G401 (cell line): ENCODE measurements at regions not wholly inside any gene's neighbourhood (a gene's known extent, or its start where the extent isn't known, plus 50 kb on each side); places are given as distances from the start of the nearest gene placed in this dataset.
"Not testable (repeated sequence)": the region's sequence is repeated elsewhere in the genome, so short reads cannot be mapped to it uniquely, and the experiment has no call there.

ENCODE experiments used
- DNase-seq: peaks from one replicate; pipeline ENCODE4 v3.0.0-alpha.2; 2015; ENCODE audit warnings: low spot score
- in situ Hi-C: cut with HindIII; loops from 2 replicates; pipeline ENCODE4 v1.10.0; 2016; ENCODE audit warnings: low sequenced_read_pairs, mixed read lengths

DNA sequence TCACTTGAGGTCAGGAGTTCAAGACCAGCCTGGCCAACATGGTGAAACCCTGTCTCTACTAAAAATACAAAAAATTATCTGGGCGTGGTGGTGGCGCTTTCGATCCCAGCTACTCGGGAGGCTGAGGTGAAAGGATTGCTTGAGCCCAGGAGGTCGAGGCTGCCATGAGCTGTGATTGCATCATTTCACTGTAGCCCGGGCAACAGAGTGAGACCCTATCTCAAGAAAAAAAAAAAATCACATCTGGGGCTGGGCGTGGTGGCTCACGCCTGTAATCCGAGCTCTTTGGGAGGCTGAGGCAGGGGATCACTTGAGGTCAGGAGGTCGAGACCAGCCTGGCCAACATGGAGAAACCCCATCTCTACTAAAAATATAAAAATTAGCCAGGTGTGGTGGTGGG is 187.8 kb downstream of the FAM43A start:
- in situ Hi-C loops, DNase-seq: not testable (repeated sequence)

DNA sequence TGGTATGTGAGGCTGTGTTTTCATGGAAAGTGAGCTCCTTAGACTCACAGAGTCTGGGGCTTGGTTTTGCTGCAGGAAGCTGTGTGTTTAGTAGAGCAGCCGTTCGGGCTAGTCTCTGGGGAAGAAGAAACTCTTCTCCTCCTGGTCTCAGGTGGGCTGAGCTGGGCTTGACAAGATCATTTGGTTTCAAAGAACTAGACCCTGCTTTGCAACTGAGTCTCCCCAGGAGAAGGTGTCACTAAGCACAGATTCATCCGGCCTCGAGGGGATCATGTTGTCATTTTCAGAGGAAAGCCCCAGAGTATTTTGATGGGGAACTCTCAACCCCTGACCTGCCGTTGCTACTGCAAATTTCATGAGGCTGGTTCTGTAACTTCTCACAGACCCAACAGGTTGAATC is 188.5 kb downstream of the FAM43A start:
- DNase-seq, result no peak
- in situ Hi-C loops, result no loop called here

- in situ Hi-C loops, result no loop called here
- no peak for DNase-seq
These were observed 189.1 kb downstream of the FAM43A start for GRCh38 chr3:194874783-194875182.

- no peak for DNase-seq
These were observed 190.1 kb downstream of the FAM43A start for GRCh38 chr3:194875581-194876402.

GRCh38 chr3:194876403-194877095 is 190.9 kb downstream of the FAM43A start:
- in situ Hi-C loops, result no loop called here
- no peak for DNase-seq

More at GRCh38 chr3:194875581-194876402, 190.1 kb downstream of the FAM43A start:
- in situ Hi-C loops, result no loop called here

GRCh38 chr3:194877291-194878119 is 191.8 kb downstream of the FAM43A start:
- no peak for DNase-seq
- in situ Hi-C loops, result no loop called here

GRCh38 chr3:194879126-194879877 is 193.6 kb downstream of the FAM43A start:
- DNase-seq, result no peak
- in situ Hi-C loops, result no loop called here

GRCh38 chr3:194879991-194880939 is 194.6 kb downstream of the FAM43A start:
- DNase-seq, result peak; percentile 45
- in situ Hi-C loops, result no loop called here

DNA sequence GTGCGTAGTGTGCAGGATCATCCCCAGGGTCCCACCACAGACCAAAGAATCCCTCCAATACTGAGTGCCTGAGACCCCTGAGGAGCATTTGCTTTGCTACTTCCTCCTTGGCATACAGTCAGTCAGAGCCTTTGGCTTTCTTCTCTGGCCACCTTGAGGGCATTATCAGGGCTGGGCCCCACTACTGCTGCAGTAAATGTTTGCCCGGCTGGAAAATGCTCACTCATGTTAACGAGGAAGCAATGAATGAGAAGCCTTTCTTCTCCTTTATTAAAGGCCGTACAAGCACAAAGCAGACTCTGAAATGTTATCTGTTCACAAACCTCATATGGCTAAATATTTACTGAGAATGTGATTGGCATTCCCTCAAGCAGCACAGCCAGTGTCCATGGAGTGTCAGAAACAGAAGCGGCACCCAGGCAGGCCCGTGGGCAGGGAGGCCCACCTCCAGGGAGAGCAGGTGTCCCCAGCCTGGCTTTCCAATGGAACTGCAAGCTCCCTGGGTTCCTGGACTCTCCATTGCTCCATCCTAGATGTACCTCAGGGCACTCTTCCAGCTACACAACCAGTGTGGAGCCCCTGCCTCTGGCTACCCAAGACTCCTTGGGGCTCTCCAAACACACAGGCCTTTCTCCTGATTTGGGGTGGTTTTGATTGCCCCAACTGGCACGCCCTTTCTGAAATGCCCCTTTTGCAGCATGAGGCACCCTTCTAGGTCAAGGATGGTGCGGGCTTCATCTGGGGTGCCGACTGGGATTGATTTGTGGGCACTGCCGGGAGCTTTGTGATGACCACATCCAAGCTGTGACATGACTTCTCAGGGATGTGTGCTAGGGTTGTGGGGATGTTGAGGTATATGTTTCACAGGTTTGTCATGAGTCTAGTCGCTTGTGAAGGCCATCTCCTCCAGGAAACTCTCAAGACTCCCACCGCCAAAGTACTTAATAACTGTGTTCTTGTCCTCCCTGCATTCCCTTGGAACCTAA is 195.6 kb downstream of the FAM43A start:
- in situ Hi-C loops, result no loop called here

GRCh38 chr3:194884649-194885315 is 199.1 kb downstream of the FAM43A start:
- no peak for DNase-seq
- in situ Hi-C loops, result no loop called here

More for the DNA sequence above, 195.6 kb downstream of the FAM43A start:
- peak; percentile 28 for DNase-seq

GRCh38 chr3:194885766-194886165 is 200.1 kb downstream of the FAM43A start:
- in situ Hi-C loops, result no loop called here
- DNase-seq, result no peak

GRCh38 chr3:194886836-194887235 is 201.2 kb downstream of the FAM43A start:
- in situ Hi-C loops, result no loop called here
- DNase-seq, result no peak

DNA sequence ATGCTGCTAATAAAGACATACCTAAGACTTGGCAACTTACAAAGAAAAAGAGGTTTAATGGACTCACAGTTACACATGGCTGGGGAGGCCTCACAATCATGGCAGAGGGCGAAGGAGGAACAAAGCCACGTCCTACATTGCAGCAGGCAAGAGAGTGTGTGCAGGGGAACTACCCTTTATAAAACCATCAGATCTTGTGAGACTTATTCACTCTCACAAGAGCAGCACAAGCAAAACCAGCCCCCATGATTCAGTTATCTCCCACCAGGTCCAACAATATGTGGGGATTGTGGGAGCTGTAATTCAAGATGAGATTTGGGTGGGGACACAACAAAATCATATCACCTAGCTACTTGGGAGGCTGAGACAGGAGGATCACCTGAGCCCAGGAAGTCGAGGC is 202.4 kb downstream of the FAM43A start:
- in situ Hi-C loops, DNase-seq: not testable (repeated sequence)

DNA sequence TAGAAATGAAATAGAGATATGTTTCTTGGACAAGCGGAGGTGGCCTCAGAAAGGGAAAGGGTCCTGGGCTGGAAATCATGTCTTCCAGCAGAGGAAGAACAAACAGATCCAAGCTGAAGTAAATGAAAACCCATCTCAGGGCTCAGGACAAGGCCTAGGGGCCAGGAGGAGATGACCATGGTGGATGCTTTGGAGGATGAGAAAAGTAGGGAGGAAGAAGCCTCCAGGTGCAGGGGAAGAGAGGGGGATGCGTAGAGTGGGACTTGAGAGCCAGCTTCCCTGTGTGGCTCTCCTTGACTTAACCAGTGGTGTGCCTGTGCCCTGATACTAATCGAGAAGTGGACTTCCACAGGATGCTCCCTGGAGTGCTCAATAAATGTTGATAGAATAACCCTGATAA is 203.2 kb downstream of the FAM43A start:
- no peak for DNase-seq
- in situ Hi-C loops, result no loop called here

DNA sequence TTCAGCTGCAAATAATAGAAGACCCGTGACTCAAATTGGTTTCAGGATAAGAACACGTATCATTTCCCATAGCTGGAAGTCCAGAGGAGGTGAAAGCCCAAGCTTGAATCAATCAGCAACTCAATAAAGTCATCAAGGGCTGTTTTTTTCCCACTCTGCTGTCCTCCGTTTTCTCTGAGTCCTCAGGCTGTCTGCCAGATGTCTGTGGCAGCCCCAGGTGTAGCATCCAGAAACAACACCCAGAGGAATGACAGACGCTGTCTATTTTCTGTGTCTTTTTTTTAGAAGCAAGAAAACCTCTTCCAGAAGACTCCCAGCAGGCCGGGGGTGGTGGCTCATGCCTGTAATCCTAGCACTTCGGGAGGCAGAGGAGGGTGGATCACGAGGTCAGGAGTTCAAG is 204.4 kb downstream of the FAM43A start:
- DNase-seq, result no peak
- in situ Hi-C loops, result no loop called here
